Esophagus muscularis mucosa (tissue), 4 donors: ENCODE measurements at regions not wholly inside any gene's neighbourhood (a gene's known extent, or its start where the extent isn't known, plus 50 kb on each side); places are given as distances from the start of the nearest gene placed in this dataset.

Experiments
- DNase-seq: peaks from one replicate; pipeline ENCODE4 v3.0.0-alpha.2; 2017; ENCODE audit errors: extremely low spot score
- H3K27ac ChIP-seq, 4 donors: fragments of 200-600 bp; sonication (generic); replicated peaks in 1 of 4; 1 replicate in 3 of 4; 2 replicates in 1 of 4; pipeline ENCODE4 v1.5.1; 2016 to 2019; ENCODE audit warnings: mild to moderate bottlenecking in 1 of 4
- H3K27me3 ChIP-seq, 4 donors: fragments of 200-600 bp; sonication (generic); one replicate each; pipeline versions ENCODE4 v1.5.1 to v1.6.0; 2016 to 2019
- H3K36me3 ChIP-seq, 4 donors: fragments of 200-600 bp; sonication (generic); one replicate each; pipeline ENCODE4 v1.5.1; 2016 to 2019
- H3K4me1 ChIP-seq, 4 donors: fragments of 200-600 bp; sonication (generic); one replicate each; pipeline ENCODE4 v1.5.1; 2016 to 2019
- H3K4me3 ChIP-seq, 4 donors: fragments of 200-600 bp; sonication (generic); 1 replicate in 2 of 4; 2 replicates in 2 of 4; pipeline ENCODE4 v1.5.1; 2016 to 2019; ENCODE audit warnings: mild to moderate bottlenecking in 4 of 4, moderate library complexity in 1 of 4
- H3K9me3 ChIP-seq, 4 donors: fragments of 200-600 bp; sonication (generic); 1 replicate in 3 of 4; 2 replicates in 1 of 4; pipeline ENCODE4 v1.5.1; 2016 to 2019
- EP300 ChIP-seq: sonication (generic); formaldehyde crosslinking; IDR thresholded peaks from one replicate; pipeline ENCODE4 v1.6.1; 2017; ENCODE audit warnings: antibody characterized with exemption
- POLR2A ChIP-seq: fragments of 450-650 bp; IDR thresholded peaks from one replicate; pipeline ENCODE4 v1.6.1; 2017; ENCODE audit warnings: antibody characterized with exemption, moderate library complexity, mild to moderate bottlenecking, low read depth
- POLR2AphosphoS5 ChIP-seq, 2 donors: sonication (generic); formaldehyde crosslinking; IDR thresholded peaks; one replicate each; pipeline ENCODE4 v1.6.1; 2017; ENCODE audit warnings: antibody characterized with exemption in 2 of 2
- WGBS: methylation state at CpG from one replicate; pipeline ENCODE4 v1.1.5; 2018; 5-methylcytosine and 5-hydroxymethylcytosine counted together
- intact Hi-C: fragments of 100-400 bp; cut with DNase I; formaldehyde crosslinking; loops from one replicate; pipeline ENCODE4 v1.15.1; 2023
- TF ChIP-seq, protein P1 (sequence below), 3 experiments: fragments of 200-600 bp in 2 of 3; fragments of 450-650 bp in 1 of 3; sonication (generic) in 2 of 3; IDR thresholded peaks; one replicate each; pipeline ENCODE4 v1.5.1; 2017 to 2019; ENCODE audit warnings: antibody characterized with exemption in 3 of 3, mild to moderate bottlenecking in 2 of 3, moderate library complexity in 1 of 3

DNA sequence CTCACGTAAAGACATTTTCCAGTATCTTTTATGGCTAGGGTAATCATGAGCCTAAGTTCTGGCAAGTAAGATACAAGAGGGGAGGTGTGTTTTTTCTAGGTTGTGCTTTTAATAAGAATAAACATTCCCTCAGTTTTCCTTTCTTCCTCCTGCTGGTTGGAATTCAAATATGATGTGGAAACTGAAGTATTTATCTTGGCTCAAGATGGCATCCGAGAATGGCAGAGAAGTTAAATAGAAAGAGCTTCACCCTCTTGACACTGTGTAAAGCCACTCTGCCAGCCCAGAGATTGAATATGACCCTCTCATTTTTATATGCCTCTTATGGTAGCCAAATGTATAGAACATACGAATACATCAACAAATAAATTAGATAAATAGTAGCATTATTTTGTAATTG, 438.4 kb downstream of the ISL1 start:
- Histone ChIP-seq H3K27me3 (no peaks in the 10 kb centered on the region), H3K27ac (no peak overlapping the region), H3K4me1 (no peaks in the 10 kb centered on the region), H3K9me3 (no peaks in the 10 kb centered on the region), H3K4me3 (no peak overlapping the region), H3K36me3 (no peaks in the 10 kb centered on the region)
- DNase-seq = no peak
- intact Hi-C loops = no loop called here
- no peak for TF ChIP-seq EP300
- TF ChIP-seq, protein P1, sequence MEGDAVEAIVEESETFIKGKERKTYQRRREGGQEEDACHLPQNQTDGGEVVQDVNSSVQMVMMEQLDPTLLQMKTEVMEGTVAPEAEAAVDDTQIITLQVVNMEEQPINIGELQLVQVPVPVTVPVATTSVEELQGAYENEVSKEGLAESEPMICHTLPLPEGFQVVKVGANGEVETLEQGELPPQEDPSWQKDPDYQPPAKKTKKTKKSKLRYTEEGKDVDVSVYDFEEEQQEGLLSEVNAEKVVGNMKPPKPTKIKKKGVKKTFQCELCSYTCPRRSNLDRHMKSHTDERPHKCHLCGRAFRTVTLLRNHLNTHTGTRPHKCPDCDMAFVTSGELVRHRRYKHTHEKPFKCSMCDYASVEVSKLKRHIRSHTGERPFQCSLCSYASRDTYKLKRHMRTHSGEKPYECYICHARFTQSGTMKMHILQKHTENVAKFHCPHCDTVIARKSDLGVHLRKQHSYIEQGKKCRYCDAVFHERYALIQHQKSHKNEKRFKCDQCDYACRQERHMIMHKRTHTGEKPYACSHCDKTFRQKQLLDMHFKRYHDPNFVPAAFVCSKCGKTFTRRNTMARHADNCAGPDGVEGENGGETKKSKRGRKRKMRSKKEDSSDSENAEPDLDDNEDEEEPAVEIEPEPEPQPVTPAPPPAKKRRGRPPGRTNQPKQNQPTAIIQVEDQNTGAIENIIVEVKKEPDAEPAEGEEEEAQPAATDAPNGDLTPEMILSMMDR (IDR thresholded peaks at IDR 0.05) = no peak
- TF ChIP-seq POLR2AphosphoS5 (IDR thresholded peaks at IDR 0.05) = no peak
- TF ChIP-seq POLR2A = no peak
- 77% methylated on average over 3 of the region's 3 CpGs for WGBS

DNA sequence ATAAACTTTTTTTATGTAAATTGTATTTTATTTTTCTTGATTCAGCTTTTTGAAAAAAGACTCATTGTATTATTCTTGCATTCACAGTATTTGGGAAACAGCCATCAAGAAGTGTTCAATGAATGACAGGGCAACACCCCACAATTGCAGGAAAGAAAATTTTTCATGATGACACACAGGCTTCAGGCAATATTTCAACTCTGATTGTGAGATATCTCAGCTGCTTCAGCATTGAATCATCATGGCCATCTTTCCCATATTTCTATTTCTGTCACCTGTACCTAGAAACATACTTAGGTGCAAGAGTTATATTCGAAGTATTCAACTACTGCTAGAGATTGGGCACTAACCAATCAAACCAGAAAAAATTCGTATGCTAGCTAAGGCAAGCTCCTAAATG, 446.0 kb downstream of the ISL1 start:
- Histone ChIP-seq H3K27me3 (no peaks in the 10 kb centered on the region), H3K36me3 (no peaks in the 10 kb centered on the region), H3K9me3 (no peaks in the 10 kb centered on the region), H3K4me1 (peaks cover 0 to 3% (median 0%) of the 10 kb centered on the region in 4 donors), H3K27ac (no peak overlapping the region), H3K4me3 (no peak overlapping the region)
- intact Hi-C loops = no loop called here
- no peak for DNase-seq
- 64% methylated on average over 2 of the region's 2 CpGs for WGBS
- TF ChIP-seq EP300 (no peak), POLR2A (no peak), POLR2AphosphoS5 (IDR thresholded peaks at IDR 0.05) (no peak)
- TF ChIP-seq, protein P1 (IDR thresholded peaks at IDR 0.05) = no peak

DNA sequence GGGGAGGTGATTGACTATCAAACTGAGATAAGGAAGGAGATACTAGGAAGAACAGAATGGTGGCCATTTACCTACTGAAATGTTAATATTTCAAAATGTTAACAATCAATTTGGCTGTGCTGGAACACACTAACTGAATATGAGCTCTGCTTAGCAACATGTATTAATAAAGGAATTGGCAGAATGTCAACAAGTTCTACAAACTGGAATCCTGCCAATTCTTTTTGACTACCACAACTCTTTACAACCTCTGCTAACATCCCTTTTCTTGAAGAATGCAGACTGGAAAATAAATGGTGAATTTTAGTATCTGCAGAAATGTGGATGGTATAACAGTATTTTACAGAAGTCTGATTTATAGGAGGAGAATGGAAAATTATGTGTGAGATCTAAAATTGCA, 446.4 kb downstream of the ISL1 start:
- TF ChIP-seq POLR2A = no peak
- no peak for TF ChIP-seq EP300
- TF ChIP-seq POLR2AphosphoS5 (IDR thresholded peaks at IDR 0.05) = no peak
- TF ChIP-seq, protein P1 (IDR thresholded peaks at IDR 0.05) = no peak
- intact Hi-C loops = no loop called here
- Histone ChIP-seq H3K4me3 (no peak overlapping the region), H3K9me3 (no peaks in the 10 kb centered on the region), H3K27ac (no peak overlapping the region), H3K27me3 (no peaks in the 10 kb centered on the region), H3K36me3 (no peaks in the 10 kb centered on the region), H3K4me1 (peaks cover 0 to 3% (median 0%) of the 10 kb centered on the region in 4 donors)
- DNase-seq = no peak

DNA sequence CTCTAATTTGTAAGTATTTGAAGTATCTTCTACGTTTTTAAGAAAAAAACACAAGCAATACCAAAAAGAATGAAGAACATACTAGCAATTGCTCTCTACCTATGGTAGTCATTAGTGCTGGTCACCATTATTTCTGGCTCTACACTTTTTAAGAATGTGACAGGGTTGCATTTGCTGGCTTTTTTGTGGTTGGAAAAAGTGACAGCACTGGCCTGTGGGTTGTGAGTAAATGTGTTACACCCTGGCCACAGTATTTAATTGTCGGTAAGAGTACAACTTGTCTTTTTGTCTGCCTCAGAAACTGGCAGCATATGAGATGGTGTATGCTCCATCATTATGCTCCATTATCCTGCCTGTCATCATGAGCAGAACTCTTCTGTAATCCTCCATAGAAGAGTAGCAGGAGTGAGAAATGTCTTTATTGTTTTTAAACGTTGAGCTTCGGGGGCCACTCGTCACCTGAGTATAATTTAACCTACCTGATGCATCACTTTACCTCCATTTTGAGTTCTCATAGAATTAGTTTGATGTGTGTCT, 449.8 kb downstream of the ISL1 start:
- 78% methylated on average over 5 of the region's 5 CpGs for WGBS
- no peak for DNase-seq
- Histone ChIP-seq H3K4me1 (peaks cover 0 to 3% (median 0%) of the 10 kb centered on the region in 4 donors), H3K9me3 (no peaks in the 10 kb centered on the region), H3K36me3 (no peaks in the 10 kb centered on the region), H3K27me3 (no peaks in the 10 kb centered on the region), H3K4me3 (no peak overlapping the region), H3K27ac (no peak overlapping the region)
- TF ChIP-seq, protein P1 (IDR thresholded peaks at IDR 0.05) = no peak
- TF ChIP-seq POLR2AphosphoS5 (IDR thresholded peaks at IDR 0.05) = no peak
- no peak for TF ChIP-seq EP300
- TF ChIP-seq POLR2A = no peak
- intact Hi-C loops = no loop called here

DNA sequence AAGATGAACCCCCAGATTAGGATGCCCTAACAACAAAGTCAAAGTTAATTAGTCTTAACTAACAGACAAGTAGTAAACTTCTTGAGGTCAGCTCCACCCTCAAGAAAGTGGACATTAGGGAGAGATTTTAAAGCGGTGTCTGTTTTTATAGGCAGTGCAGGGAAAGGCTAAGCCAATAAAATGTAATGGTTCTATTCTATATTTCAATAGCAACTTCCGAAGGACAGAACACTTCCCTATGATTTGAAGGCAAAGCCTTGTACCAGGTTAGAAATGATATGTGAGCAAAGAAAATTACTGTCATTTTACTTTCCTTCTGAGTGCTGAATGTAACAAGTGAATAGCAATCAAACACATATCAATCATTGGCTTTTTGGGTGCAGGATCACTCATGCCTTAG, 455.2 kb downstream of the ISL1 start:
- WGBS = 67% methylated on average over 2 of the region's 2 CpGs
- intact Hi-C loops = no loop called here
- H3K36me3 ChIP-seq = no peaks in the 10 kb centered on the region
- TF ChIP-seq, protein P1 (IDR thresholded peaks at IDR 0.05) = no peak
- TF ChIP-seq EP300 (no peak), POLR2A (no peak), POLR2AphosphoS5 (IDR thresholded peaks at IDR 0.05) (no peak)
- DNase-seq = no peak
- H3K4me3 ChIP-seq = no peak overlapping the region
- no peak overlapping the region for H3K27ac ChIP-seq
- H3K4me1 ChIP-seq = no peaks in the 10 kb centered on the region
- H3K27me3 ChIP-seq = no peaks in the 10 kb centered on the region
- no peaks in the 10 kb centered on the region for H3K9me3 ChIP-seq
